HG03442 (cell line): ENCODE measurements at regions not wholly inside any gene's neighbourhood (a gene's known extent, or its start where the extent isn't known, plus 50 kb on each side); places are given as distances from the start of the nearest gene placed in this dataset.

Experiments
- ATAC-seq: cut with Tn5 transposase; IDR thresholded peaks from one replicate; pipeline ENCODE4 v1.9.1; 2021; ENCODE audit warnings: mild to moderate bottlenecking, moderate library complexity; ENCODE audit not compliant: unreplicated experiment

DNA sequence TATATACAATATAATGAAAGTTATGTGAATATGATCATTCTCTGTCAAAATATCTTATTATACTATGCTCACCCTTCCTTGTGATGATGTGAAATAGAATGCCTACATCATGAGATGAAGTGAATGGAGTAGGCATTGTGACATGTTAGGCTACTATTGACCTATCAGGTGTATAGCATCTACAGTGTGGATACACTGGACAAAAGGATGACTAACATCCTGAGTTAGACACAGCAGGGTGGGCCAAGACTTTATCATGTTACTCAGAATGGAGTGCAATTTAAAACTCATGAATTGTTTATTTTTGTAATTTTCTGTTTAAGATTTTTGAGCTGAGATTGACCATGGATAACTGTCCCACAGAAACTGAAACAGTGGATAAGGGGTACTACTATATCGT lies 53.4 kb upstream of the NAV3 start:
- ATAC-seq = no peak

DNA sequence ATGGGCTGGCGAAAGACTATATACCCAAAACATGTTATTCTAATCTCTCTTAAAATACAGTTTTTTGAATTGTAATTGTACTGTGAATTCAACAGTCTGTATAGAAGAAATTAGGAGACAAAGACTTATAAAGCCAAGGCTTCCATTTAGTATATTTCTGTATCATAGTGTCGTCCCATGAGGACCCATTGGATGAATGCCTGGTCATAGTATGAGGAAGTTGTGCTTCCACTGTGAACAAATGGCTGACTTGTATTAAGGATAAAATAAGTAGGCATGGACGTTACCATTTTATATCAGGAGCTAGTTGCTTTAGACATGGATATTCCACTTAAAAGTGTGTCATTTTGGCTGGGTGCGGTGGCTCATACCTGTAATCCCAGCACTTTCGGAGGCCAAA lies 55.9 kb upstream of the NAV3 start:
- ATAC-seq = no peak

DNA sequence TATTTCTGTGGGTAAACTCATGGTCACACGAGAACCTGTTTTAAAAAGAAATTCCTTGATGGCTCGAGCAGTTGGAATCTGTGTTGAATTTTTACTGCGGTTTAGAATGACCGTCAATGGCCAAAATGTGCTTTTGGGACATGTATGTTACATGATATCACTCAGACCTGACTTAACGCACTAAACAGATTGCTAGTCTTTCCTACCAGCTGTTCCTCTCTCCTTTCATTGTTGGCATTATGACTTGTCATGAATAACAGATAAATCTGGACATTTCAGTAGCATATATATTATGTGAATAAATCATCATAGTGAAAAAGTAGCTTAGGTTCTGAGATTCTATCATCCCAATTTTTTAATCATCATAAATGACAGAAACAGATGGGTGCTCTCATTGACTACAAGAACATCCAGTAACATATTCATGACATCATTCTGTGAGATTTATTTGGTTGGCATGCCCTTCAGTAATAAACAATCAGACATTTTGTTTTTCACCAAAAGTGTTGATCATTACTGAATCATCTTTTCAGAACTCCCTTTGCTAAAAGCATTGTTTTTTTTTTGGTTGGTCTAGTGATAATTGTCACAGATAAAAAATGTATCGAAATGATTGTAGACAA lies 57.9 kb upstream of the NAV3 start:
- ATAC-seq = no peak

DNA sequence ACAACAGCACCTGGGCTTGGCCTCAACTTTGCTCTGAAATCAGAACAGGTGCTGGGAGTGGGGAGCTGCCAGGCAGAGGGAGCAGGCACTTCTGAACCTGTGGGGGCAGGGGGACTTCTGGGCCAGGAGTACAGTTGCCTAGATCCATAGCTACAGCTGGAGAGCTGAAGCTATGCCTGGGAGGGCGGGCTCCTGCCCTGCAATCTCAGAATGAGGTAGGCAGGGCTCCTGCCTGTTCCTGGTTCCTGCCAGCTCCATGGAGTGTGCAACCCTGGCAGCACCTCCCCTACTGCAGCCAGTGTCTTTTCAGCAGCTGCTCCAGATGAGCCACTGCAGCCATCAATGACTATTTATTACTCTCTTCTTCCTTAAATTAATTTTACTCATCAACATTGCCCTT lies 62.1 kb upstream of the NAV3 start:
- no peak for ATAC-seq

DNA sequence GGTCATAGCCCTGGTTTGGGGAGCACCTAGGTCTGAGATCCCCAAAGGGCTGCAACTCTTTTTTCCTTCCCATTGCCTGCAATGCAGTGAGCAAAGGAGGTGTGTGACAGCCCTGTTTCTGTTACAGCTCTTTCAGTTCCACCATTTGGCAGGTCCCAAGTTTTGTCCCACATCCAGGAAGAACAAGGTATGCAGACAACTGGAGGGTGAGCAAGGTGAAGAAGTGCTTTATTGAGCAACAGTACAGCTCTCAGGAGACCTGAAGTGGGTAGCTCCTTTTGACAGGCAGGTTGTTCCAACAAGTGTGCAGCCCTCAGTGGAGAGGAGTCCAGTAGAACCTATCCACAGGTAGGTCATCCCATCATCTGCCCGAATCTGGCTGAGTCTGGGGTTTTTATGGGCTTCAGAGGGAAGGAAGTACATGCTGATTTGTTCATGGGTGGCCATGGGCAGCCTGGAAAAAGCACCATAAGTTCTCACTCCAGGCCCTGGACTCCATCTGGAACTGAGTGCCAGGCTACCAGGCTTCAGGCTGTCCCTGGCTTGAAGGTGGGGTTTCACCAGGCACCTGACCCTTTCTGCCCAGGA lies 62.8 kb upstream of the NAV3 start:
- no peak for ATAC-seq

DNA sequence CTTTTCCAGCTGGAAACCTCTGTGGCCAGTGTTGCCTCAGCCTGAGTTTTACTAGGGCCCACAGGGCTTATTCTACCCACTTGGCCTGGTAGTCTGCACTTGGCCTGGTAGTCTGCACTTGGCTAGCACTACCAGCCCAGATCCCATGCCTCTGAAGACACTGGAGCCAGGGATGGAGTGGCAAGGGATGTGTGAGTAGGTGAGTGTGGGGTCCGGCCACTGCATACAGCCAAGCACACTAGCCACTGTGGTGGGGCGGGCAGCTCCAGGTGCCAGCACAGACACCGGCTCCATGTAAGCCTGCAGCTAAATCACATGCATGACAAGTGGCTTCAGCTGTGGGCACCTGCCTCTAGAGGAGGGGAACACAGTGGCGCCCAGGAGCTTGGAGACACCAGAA lies 63.4 kb upstream of the NAV3 start:
- ATAC-seq = no peak

DNA sequence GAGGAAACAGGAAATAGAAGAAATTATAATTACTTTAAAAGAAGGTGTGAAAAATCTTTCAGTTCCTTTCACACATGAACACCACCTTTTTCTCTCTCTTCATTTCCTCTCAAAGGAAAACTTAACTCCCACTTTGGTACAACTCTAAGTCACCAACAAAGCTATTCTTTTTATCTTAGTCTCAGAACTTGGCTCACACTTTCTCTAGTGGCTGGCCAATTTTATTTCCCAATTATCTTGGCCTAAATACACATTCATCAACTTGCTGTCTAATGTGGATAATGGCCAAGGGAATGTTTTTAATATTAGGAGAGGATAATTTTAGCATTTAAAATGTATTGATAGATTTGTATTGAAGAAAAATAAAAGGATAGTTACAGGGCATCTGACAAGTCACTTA lies 64.5 kb upstream of the NAV3 start:
- no peak for ATAC-seq

DNA sequence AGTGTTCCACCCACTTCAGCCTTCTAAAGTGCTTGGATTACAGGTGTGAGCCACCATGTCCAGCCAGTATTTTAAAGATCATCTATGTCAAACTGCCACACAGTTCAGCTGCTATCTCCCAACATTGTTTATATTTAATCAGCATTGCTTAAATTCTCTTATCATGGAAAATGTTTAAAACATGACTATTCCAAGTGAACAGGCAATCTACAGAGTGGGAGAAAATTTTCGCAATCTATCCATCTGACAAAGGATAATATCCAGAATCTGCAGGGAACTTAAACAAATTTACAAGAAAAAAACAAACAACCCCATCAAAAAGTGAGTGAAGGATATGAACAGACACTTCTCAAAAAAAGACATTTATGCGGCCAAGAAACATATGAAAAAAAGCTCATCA lies 69.4 kb upstream of the NAV3 start:
- ATAC-seq = no peak

DNA sequence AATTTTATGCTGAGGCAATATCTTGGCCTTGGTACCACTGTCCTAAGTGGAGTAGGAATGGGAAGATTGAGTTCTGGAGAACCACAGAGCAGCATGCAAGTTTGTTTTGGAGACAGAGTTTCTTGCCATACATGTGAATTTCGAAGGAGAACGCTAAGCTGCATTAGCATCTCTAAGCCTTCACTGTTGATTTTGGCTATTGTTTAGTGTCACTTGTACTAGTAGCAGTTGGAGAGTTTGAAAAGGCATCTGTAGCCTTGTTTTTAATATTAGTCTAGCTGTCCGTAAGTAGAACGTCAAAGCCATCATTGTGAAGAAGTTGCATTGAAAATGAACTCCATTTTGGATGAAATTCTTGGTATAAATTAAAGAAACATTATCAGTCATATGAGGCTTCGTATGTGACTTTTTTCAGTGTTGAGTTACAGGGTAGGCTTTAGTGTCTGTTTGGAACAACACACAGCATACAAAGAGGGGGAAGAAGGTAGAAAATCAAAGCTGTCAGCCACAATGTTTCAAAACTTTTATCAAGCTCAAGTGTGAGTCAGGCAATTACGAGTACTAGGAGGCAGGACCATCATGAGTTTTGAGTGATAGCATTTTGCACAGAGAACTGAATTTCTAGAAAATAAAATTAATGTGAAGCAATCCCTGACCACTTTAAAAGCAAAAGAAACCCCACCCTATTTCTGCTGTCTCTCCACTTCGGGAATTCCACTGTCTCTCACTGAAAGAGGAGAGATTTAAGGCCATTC lies 70.2 kb upstream of the NAV3 start:
- ATAC-seq = no peak

DNA sequence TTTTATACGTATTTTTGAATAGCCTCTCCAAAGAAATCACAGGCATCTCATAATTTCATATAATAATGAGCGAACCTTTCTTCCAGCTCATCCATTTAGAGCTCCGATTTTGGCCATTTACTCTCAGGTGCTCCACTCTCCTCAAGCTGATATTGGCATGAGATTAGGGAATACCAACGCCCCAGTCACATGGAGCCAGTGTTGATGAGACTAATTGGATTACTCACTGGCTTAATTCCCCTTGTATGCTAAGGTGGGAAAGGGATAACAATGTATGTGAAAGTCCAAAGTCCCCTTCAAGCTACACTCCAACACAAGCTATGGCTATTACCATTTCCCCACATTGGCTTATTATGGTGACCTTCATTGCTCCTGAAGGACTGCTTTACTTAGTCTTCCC lies 76.6 kb upstream of the NAV3 start:
- no peak for ATAC-seq

DNA sequence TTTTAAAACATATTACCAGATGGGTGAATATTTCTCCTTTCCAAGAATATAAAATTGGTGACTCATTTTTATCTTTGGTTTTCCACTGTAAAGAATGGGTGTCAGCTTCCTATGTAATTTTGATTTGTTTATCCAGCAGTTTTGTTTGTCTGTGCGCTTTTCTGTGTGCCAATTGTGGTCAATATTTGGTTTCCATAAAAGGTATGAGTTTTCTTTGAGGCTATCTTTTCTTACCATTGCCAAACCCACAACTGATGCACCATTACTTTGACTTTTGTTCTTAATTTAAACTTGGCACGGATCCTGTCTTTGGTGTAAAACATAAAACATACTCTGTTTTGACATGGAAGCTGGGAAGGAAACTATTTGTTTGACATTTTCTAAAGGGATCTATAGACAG lies 78.8 kb upstream of the NAV3 start:
- no peak for ATAC-seq

DNA sequence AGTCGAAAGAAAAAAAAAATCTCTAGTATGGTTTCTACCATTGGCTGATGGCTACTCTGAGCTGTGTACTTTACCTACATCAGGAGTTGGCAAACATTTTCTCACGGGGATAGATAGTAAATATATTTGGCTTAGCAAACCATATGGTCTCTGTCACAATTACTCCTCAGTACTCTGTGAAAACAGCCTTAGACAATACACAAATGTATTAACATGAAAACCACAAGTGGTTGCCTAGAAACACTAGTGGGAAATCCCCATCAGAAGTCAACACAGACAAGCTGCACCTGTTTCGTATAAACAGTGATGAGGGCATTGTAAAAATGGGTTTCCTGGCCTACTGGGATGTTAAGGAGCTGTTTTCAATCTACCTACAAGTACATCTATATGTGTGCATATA lies 84.6 kb upstream of the NAV3 start:
- ATAC-seq = peak; percentile 100

DNA sequence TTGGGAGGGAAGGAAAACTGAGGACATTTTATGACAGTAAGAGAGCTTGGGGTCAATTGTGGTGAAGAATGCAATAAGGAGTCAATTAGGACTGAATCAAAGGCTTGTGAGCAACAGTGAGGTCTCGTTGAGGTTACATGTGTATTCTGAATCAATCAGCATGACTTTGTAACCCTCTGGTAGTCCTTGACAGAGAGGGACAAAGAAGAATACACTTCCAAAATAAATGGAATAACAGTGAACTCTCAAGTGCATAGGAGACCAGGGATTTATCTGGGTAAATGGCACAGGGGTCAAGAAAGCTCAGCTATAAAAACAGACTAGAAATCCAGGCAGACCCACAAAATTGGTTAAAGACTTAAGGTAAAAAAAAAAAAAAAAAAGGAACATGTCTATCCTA lies 85.1 kb upstream of the NAV3 start:
- no peak for ATAC-seq

DNA sequence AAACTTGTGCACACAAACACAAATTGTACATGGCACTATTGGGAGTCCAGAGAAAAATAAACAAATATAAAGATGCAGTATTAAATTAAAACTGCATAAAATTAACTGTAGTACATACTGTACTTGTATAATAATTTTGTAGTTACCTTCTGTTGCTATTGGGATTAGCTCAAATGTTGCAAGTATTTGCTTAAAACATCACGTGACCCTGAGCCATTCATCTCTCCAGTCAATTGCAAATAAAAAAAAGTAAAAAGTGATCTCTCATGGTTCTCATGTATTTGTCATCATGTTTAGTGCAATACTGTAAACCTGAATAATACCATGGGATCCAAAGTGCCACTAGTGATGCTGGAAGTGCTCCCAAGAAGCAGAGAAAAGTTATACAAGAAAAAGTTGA lies 88.1 kb upstream of the NAV3 start:
- ATAC-seq = no peak

DNA sequence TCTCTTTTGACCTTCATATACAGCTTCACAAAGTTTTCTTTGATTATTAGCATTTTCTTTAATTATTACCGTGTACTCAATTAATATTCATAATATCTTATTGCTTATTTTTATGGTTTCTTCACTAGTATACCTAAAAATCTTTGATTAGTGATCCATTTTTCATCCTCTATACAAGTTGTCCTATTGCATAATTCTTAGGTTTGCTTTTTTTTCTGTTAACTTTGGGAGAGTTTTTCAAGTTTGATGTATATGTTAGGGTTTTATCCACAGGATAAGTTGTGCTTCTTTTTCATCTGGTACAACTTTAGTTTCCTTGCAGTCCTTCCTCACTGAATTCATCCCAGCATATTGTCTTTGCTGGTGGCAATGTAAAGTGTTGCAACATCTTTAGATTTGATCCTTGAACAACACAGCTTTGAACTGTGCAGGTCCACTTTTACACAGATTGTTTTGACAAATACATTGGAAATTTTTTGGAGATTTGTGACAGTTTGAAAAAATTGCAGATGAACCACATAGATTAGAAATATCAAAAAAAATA lies 88.6 kb upstream of the NAV3 start:
- ATAC-seq = no peak

DNA sequence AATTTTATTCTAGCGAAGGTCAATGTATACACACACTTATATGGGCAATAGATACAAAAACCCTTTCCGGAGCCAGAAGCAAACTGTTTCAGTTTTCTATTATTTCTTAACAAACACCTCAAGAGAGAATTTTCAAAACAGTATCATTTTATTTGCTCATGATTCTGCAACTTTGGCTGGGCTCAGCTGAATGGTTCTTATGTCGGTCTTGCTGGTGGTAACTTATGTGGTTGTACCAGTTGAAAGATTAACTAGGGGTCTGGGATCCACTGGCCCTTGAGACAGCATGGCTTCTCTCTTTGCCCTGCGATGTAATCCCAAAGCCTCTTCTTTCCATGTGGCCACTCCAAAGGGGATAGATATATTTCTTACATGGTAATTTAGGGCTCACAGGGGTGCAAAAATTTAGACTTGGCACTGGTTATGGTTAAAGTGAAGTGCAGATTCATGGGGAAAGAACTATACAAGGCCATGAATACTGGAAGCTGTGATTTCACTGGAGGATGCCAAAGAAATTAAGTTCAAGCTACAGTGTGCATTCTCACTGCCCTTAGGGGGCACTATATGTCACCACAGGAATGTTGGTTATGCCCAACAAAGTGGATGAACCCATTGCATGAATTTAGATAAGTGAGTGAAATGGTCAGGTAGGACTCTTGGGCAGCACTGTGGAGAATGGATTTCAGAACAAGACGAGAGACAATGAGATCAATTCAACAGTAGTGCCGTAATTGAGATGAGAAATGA lies 94.3 kb upstream of the NAV3 start:
- ATAC-seq = no peak

DNA sequence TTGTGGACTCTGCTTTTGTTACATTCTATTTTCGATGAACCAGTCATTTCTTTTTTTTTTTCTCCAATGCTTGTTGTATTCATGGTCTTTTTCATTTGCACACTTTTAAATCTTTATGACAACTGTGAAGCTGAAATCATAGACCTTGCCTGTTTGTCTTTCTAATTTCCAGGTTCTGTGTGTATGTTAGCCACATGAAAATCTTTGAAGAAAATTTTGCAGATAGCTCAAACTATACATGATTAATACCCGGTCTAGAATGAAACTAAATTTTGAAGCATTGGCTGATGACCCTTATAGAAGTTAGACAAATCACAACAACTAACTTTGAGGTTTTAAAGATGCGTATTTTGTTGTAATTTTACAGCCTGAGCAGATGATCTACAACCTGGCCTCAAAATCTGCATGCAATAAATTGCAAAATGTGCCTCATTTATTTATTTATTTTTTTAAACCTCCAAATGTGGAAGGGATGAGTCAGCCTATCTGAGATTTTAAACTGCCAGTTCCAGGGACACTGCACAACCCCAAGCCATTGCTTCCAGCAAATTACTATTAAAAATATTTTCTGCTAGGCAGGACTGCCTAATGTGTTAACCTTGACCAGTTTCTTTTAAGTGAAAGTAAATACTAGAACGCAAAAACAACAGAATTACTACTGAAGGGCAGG lies 96.3 kb upstream of the NAV3 start:
- no peak for ATAC-seq

DNA sequence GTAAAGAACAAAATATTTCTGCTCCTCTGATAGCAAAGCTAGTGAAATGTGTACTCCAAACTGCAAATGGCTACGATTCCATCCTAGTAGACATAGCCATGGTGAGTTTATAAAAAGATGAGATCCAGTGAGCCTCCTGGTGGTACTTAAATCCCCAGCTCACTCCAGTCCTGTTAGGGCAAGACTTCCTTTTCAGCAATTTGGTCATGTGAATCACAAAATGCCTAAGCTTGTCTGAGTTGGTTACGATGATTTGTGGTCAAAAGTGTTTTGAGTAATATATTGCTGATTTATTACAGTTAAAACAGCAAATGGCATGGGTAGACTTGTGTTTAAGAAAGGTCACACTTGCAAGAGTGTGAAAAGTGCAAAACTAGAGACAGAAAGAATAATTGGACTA lies 102.7 kb upstream of the NAV3 start:
- no peak for ATAC-seq

DNA sequence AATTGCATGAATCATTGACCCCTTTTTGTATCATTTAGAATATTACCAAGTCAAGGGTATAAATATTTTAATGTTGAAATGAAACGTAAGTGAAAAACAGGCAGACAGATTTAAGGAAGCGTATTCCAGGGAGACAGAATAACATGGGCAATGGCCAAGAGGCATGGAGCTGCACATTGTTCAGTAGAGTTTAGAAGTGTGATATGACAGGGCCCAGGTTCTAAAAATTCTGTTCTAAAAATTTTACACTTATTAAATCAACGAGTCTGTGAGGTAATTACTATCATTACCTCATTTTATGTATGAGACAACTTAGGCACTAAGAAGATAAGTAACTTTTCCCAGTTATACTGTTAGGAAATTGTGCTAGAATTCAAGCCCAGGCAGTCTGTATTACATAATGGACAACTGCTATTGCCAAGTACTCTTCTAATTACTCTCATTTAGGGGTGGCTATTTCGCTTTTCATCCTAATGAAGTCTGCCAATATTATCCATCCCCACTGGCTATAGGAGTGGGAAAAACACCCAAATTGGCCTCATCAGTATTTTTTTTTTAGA lies 103.2 kb upstream of the NAV3 start:
- no peak for ATAC-seq

DNA sequence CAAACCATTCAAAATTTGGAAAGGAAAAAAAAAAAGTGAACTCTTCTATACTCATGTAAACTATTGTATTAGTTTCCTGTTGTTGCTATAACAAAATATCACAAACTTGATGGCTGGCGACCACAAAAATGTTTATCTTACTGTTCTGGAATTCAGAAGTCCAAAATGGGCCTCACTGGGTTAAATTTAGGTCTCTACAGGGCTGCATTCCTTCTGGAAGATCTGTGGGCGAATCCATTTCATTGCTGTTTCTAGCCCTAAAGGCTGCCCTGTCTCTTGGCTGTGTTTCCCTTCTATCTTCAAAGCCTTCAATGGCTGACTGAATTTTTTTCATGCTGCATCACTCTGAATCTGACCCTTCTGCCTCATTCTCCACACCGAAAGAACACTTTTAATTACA lies 105.1 kb upstream of the NAV3 start:
- ATAC-seq = no peak
